ENCODE measurements at regions not wholly inside any gene's neighbourhood (a gene's known extent, or its start where the extent isn't known, plus 50 kb on each side); places are given as distances from the start of the nearest gene placed in this dataset.

GRCh38 chr5:136677217-136677616 is 311.9 kb upstream of the TRPC7 start:
- TF ChIP-seq POLR2AphosphoS5 (IDR thresholded peaks at IDR 0.05): no peak
- TF ChIP-seq CTCF (IDR thresholded peaks at IDR 0.05): no peak

Data from prostate gland (tissue), 2 donors.